HepG2 (cell line): ENCODE measurements at regions not wholly inside any gene's neighbourhood (a gene's known extent, or its start where the extent isn't known, plus 50 kb on each side); places are given as distances from the start of the nearest gene placed in this dataset.

Experiments
- CTCF ChIP-seq: sonication (generic); formaldehyde crosslinking; IDR thresholded peaks from 2 replicates; pipeline ENCODE4 v1.5.0; 2020; ENCODE audit warnings: mild to moderate bottlenecking, missing genetic modification reagents, moderate library complexity
- EZH2 ChIP-seq: conservative IDR thresholded peaks from 2 replicates; pipeline ENCODE4 v1.6.1; 2012; ENCODE audit warnings: mild to moderate bottlenecking, low read depth, low read length, moderate library complexity
- HNF4A ChIP-seq: sonication (generic); formaldehyde crosslinking; IDR thresholded peaks from 2 replicates; pipeline ENCODE4 v1.4.0; 2020; ENCODE audit warnings: missing genetic modification reagents
- NR1H2 ChIP-seq: sonication (generic); formaldehyde crosslinking; IDR thresholded peaks from 2 replicates; pipeline ENCODE4 v1.8.1; 2022; ENCODE audit warnings: low read depth, missing genetic modification reagents, borderline replicate concordance
- TFE3 ChIP-seq: IDR thresholded peaks from 2 replicates; pipeline ENCODE4 v1.6.1; 2016
- ZNF331 ChIP-seq: sonication (generic); formaldehyde crosslinking; IDR thresholded peaks from 2 replicates; pipeline ENCODE4 v1.4.0; 2020; ENCODE audit warnings: missing genetic modification reagents
- ZNF430 ChIP-seq: sonication (generic); formaldehyde crosslinking; IDR thresholded peaks from 2 replicates; pipeline ENCODE4 v1.9.0; 2021; ENCODE audit warnings: mild to moderate bottlenecking, missing genetic modification reagents

GRCh38 chr10:62457196-62457595 is 83.0 kb downstream of the ZNF365 start:
- TF ChIP-seq EZH2 (no peak), TFE3 (no peak), CTCF (no peak), ZNF331 (CRISPR knock-in tag) (no peak), ZNF430 (CRISPR knock-in tag) (no peak), NR1H2 (CRISPR knock-in tag) (no peak), HNF4A (CRISPR knock-in tag) (no peak)
